PC-3 (cell line): ENCODE measurements at regions not wholly inside any gene's neighbourhood (a gene's known extent, or its start where the extent isn't known, plus 50 kb on each side); places are given as distances from the start of the nearest gene placed in this dataset.

ENCODE experiments used
- ATAC-seq: fragments of 200-7000 bp; cut with Tn5 transposase; 2 replicates; pipeline ENCODE4 v1.9.1; 2020; ENCODE audit warnings: mild to moderate bottlenecking, moderate library complexity
- BruUV-seq: library from RNA; stranded (reverse); fragments of 400-500 nt; replicated peaks from 2 replicates; lab custom pipeline; 2021; lab: Mats Ljungman, UMichigan
- CTCF ChIA-PET: fragments of 300-600 bp; sonication (Branson Sonifier 250); formaldehyde crosslinking; loops from one replicate; lab custom pipeline; 2022; ENCODE audit warnings: antibody characterized with exemption; lab: Charles Lee
- POLR2A ChIA-PET: fragments of 300-600 bp; sonication (Branson Sonifier 250); formaldehyde crosslinking; loops from one replicate; lab custom pipeline; 2022; ENCODE audit warnings: antibody characterized with exemption; ENCODE audit not compliant: unreplicated experiment; lab: Charles Lee
- DNase-seq: peaks from one replicate; pipeline ENCODE4 v3.0.0-alpha.2; 2015
- H2AFZ ChIP-seq: fragments of 300-600 bp; sonication (generic); 2 replicates; pipeline ENCODE4 v1.6.0; 2016; ENCODE audit warnings: antibody characterized with exemption, low read length
- H3F3A ChIP-seq: fragments of 300-600 bp; sonication (generic); one replicate; pipeline ENCODE4 v1.6.0; 2017; ENCODE audit warnings: antibody characterized with exemption, low read length, control low read depth, mild to moderate bottlenecking; ENCODE audit not compliant: unreplicated experiment
- H3K27ac ChIP-seq: fragments of 300-600 bp; sonication (generic); 2 replicates; pipeline ENCODE4 v1.5.1; 2016; ENCODE audit warnings: mild to moderate bottlenecking, low read length
- H3K27me3 ChIP-seq: fragments of 300-600 bp; sonication (generic); 2 replicates; pipeline ENCODE4 v1.6.1; 2016; ENCODE audit warnings: low read length, mixed read lengths
- H3K36me3 ChIP-seq: fragments of 300-600 bp; sonication (generic); 2 replicates; pipeline ENCODE4 v1.6.1; 2016; ENCODE audit warnings: low read depth, mixed run types, low read length, mixed read lengths
- H3K4me1 ChIP-seq: fragments of 300-600 bp; sonication (generic); 2 replicates; pipeline ENCODE4 v1.5.1; 2016; ENCODE audit warnings: low read length; ENCODE audit not compliant: insufficient read depth
- H3K4me2 ChIP-seq: fragments of 300-600 bp; sonication (generic); 2 replicates; pipeline ENCODE4 v1.6.0; 2016; ENCODE audit warnings: low read length
- H3K4me3 ChIP-seq: fragments of 300-600 bp; sonication (generic); 2 replicates; pipeline ENCODE4 v1.5.1; 2016; ENCODE audit warnings: mild to moderate bottlenecking, low read length, mixed read lengths
- H3K79me2 ChIP-seq: fragments of 300-600 bp; sonication (generic); 2 replicates; pipeline ENCODE4 v1.6.1; 2017; ENCODE audit warnings: low read length, mixed read lengths
- H3K9ac ChIP-seq: fragments of 300-600 bp; sonication (generic); 2 replicates; pipeline ENCODE4 v1.6.0; 2016; ENCODE audit warnings: mild to moderate bottlenecking, low read length
- H3K9me2 ChIP-seq: fragments of 300-600 bp; sonication (generic); replicated peaks from 2 replicates; pipeline ENCODE4 v1.6.1; 2016; ENCODE audit warnings: mixed run types, low read length, mixed read lengths
- H3K9me3 ChIP-seq: fragments of 300-600 bp; sonication (generic); 2 replicates; pipeline ENCODE4 v1.6.1; 2016; ENCODE audit warnings: low read length, mixed read lengths
- H4K20me1 ChIP-seq: fragments of 300-600 bp; sonication (generic); 2 replicates; pipeline ENCODE4 v1.6.1; 2016; ENCODE audit warnings: low read length, mixed read lengths
- CTCF ChIP-seq: fragments of 300-600 bp; sonication (generic); conservative IDR thresholded peaks from 2 replicates; pipeline ENCODE4 v1.5.1; 2017; ENCODE audit warnings: antibody characterized with exemption, low read depth, mild to moderate bottlenecking, low read length
- EZH2 ChIP-seq: fragments of 300-600 bp; sonication (generic); IDR thresholded peaks from one replicate; pipeline ENCODE4 v1.6.1; 2017; ENCODE audit warnings: antibody characterized with exemption, mild to moderate bottlenecking, low read length; ENCODE audit not compliant: unreplicated experiment
- EZH2phosphoT487 ChIP-seq: fragments of 300-600 bp; sonication (generic); IDR thresholded peaks from 2 replicates; pipeline ENCODE4 v1.6.1; 2018; ENCODE audit warnings: mild to moderate bottlenecking, antibody characterized with exemption, low read length, borderline replicate concordance
- intact Hi-C: fragments of 100-400 bp; cut with micrococcal nuclease; formaldehyde crosslinking; loops from 2 replicates; pipeline ENCODE4 v1.9.0; 2023

- TF ChIP-seq EZH2 (no peak), EZH2phosphoT487 (no peak), CTCF (no peak)
- no peaks in the 10 kb centered on the region for H4K20me1 ChIP-seq
- H3K4me2 ChIP-seq = peak overlapping the region; percentile 79
- no peaks in the 10 kb centered on the region for H3K9me2 ChIP-seq
- no peak overlapping the region for H3K9ac ChIP-seq
- BruUV-seq = no TSS peak
- POLR2A ChIA-PET = no interaction called here
- H3K9me3 ChIP-seq = no peaks in the 10 kb centered on the region
- H3K27ac ChIP-seq = peak overlapping the region; percentile 18
- H3K4me1 ChIP-seq = peaks cover 41% of the 10 kb centered on the region
- intact Hi-C loops = no loop called here
- no peaks in the 10 kb centered on the region for H3K36me3 ChIP-seq
- H3K79me2 ChIP-seq = no peaks in the 10 kb centered on the region
- CTCF ChIA-PET = no interaction called here
- 0 out of 2 replicates have a peak overlapping the region, but pooled peaks have one; percentile 2 for H2AFZ ChIP-seq
- H3F3A ChIP-seq = peaks cover 4% of the 10 kb centered on the region
- DNase-seq = no peak
- H3K4me3 ChIP-seq = peak overlapping the region; percentile 19; the same call in 1 of the 2 replicates
- no peak for ATAC-seq
- no peaks in the 10 kb centered on the region for H3K27me3 ChIP-seq
Measured at GRCh38 chr20:4600308-4601014, 85.8 kb upstream of the PRNP start.

- no peak overlapping the region for H3K27ac ChIP-seq
- intact Hi-C loops = no loop called here
- no peak overlapping the region for H3K9ac ChIP-seq
- no peak overlapping the region for H3K4me2 ChIP-seq
- DNase-seq = no peak
- no peak for ATAC-seq
- H3K36me3 ChIP-seq = no peaks in the 10 kb centered on the region
- H3F3A ChIP-seq = peaks cover 4% of the 10 kb centered on the region
- CTCF ChIA-PET = no interaction called here
- peaks cover 31% of the 10 kb centered on the region for H3K4me1 ChIP-seq
- H3K4me3 ChIP-seq = no peak overlapping the region
- no peak overlapping the region for H2AFZ ChIP-seq
- no peak for TF ChIP-seq CTCF
- no peak for TF ChIP-seq EZH2
- TF ChIP-seq EZH2phosphoT487 = no peak
- POLR2A ChIA-PET = no interaction called here
- H3K79me2 ChIP-seq = no peaks in the 10 kb centered on the region
- no peaks in the 10 kb centered on the region for H3K9me2 ChIP-seq
- BruUV-seq = no TSS peak
- H3K27me3 ChIP-seq = no peaks in the 10 kb centered on the region
- no peaks in the 10 kb centered on the region for H3K9me3 ChIP-seq
- H4K20me1 ChIP-seq = no peaks in the 10 kb centered on the region
Measured at GRCh38 chr20:4597215-4597614, 89.0 kb upstream of the PRNP start.

GRCh38 chr20:4593149-4593525 is 93.1 kb upstream of the PRNP start:
- ChIA-PET CTCF (interaction anchor here (0.6 kb wide), 1 partner anchor 86 kb away, joined by 3 read pairs; no protein-coding TSS in a partner anchor), POLR2A (no interaction called here)
- DNase-seq (no peak), ATAC-seq (no peak)
- TF ChIP-seq EZH2 = no peak
- TF ChIP-seq EZH2phosphoT487 = no peak
- TF ChIP-seq CTCF = no peak
- peak overlapping the region; percentile 66; the same call in 1 of the 2 replicates for H3K4me3 ChIP-seq
- H3K9me2 ChIP-seq = no peaks in the 10 kb centered on the region
- no peak overlapping the region for H3K27ac ChIP-seq
- no peaks in the 10 kb centered on the region for H3F3A ChIP-seq
- no peaks in the 10 kb centered on the region for H3K27me3 ChIP-seq
- H3K9ac ChIP-seq = peak overlapping the region; percentile 64; the same call in 1 of the 2 replicates
- peak overlapping the region; percentile 93; the same call in 1 of the 2 replicates for H2AFZ ChIP-seq
- no peaks in the 10 kb centered on the region for H4K20me1 ChIP-seq
- H3K4me1 ChIP-seq = peaks cover 14% of the 10 kb centered on the region
- intact Hi-C loops = loop anchor here (5.0 kb wide), 1 partner anchor 136 kb away; no protein-coding TSS in a partner anchor
- no peaks in the 10 kb centered on the region for H3K36me3 ChIP-seq
- H3K79me2 ChIP-seq = no peaks in the 10 kb centered on the region
- no peaks in the 10 kb centered on the region for H3K9me3 ChIP-seq
- BruUV-seq = no TSS peak
- peak overlapping the region; percentile 94; the same call in 1 of the 2 replicates for H3K4me2 ChIP-seq
